GM12878 (cell line): ENCODE measurements at regions not wholly inside any gene's neighbourhood (a gene's known extent, or its start where the extent isn't known, plus 50 kb on each side); places are given as distances from the start of the nearest gene placed in this dataset.

Experiments used
- ATAC-seq: fragments of 200-7000 bp; cut with Tn5 transposase; 3 replicates; pipeline ENCODE4 v1.9.1; 2020; ENCODE audit warnings: mild to moderate bottlenecking, moderate library complexity
- BruUV-seq: library from RNA; stranded (reverse); fragments of 400-500 nt; replicated peaks from 2 replicates; lab custom pipeline; 2021; lab: Mats Ljungman, UMichigan
- CTCF ChIA-PET: fragments of 300-600 bp; sonication (Branson Sonifier 250); formaldehyde crosslinking; extraction: SDS; loops from one replicate; lab custom pipeline; 2021; ENCODE audit warnings: inconsistent platforms; lab: Yijun Ruan, JAX
- POLR2A ChIA-PET: fragments of 350-600 bp; formaldehyde crosslinking; extraction: SDS; loops from one replicate; lab custom pipeline; 2021; ENCODE audit warnings: inconsistent platforms; lab: Charles Lee
- RAD21 ChIA-PET: fragments of 300-600 bp; sonication (Branson Sonifier 250); formaldehyde crosslinking; loops from one replicate; lab custom pipeline; 2023; ENCODE audit warnings: antibody characterized with exemption; ENCODE audit not compliant: unreplicated experiment; lab: Charles Lee
- SMC1A ChIA-PET: fragments of 300-600 bp; sonication (Branson Sonifier 250); formaldehyde crosslinking; loops from one replicate; lab custom pipeline; 2023; ENCODE audit not compliant: unreplicated experiment, uncharacterized antibody; lab: Charles Lee
- DNase-seq: peaks from one replicate; pipeline ENCODE4 v3.0.0-alpha.2; 2011; ENCODE audit warnings: low read depth, low spot score
- FAIRE-seq: peaks from 3 replicates; lab custom pipeline; 2011; peaks lifted over from hg19 to GRCh38; lab: Jason Lieb, UNC
- H2AFZ ChIP-seq: 2 replicates; pipeline ENCODE4 v1.6.0; 2011; ENCODE audit warnings: low read depth, low read length, control low read depth; ENCODE audit not compliant: control insufficient read depth
- H3K27ac ChIP-seq: 2 replicates; pipeline ENCODE4 v1.5.1; 2011; ENCODE audit warnings: control low read depth; ENCODE audit not compliant: control insufficient read depth, insufficient read depth
- H3K27me3 ChIP-seq, 2 experiments: replicated peaks in 1 of 2; 2 replicates each; pipeline versions ENCODE4 v1.6.0 to v1.6.1; 2011; ENCODE audit warnings: low read length in 1 of 2; ENCODE audit not compliant: control insufficient read depth in 2 of 2, insufficient read depth in 2 of 2
- H3K36me3 ChIP-seq, 2 experiments: 2 replicates each; pipeline ENCODE4 v1.5.1; 2011; ENCODE audit warnings: low read length in 1 of 2; ENCODE audit not compliant: control insufficient read depth in 2 of 2, insufficient read depth in 2 of 2
- H3K4me1 ChIP-seq: 2 replicates; pipeline ENCODE4 v1.6.1; 2011; ENCODE audit warnings: mild to moderate bottlenecking, low read length, moderate library complexity, mixed read lengths; ENCODE audit not compliant: control insufficient read depth, insufficient read depth
- H3K4me2 ChIP-seq: 2 replicates; pipeline ENCODE4 v1.6.0; 2011; ENCODE audit warnings: control low read depth; ENCODE audit not compliant: control insufficient read depth, insufficient read depth
- H3K4me3 ChIP-seq: fragments of 200-600 bp; sonication (generic); 2 replicates; pipeline ENCODE4 v1.5.1; 2016
- H3K79me2 ChIP-seq: 2 replicates; pipeline ENCODE4 v1.6.0; 2011; ENCODE audit warnings: low read length; ENCODE audit not compliant: control insufficient read depth, insufficient read depth
- H3K9ac ChIP-seq: 2 replicates; pipeline ENCODE4 v1.8.0; 2011; ENCODE audit warnings: low read length, control low read depth, mixed read lengths; ENCODE audit not compliant: control insufficient read depth, insufficient read depth
- H3K9me3 ChIP-seq: replicated peaks from 3 replicates; pipeline ENCODE4 v1.5.1; 2011; ENCODE audit warnings: mild to moderate bottlenecking, low read length; ENCODE audit not compliant: control insufficient read depth, insufficient read depth
- H4K20me1 ChIP-seq: 2 replicates; pipeline ENCODE4 v1.6.0; 2011; ENCODE audit not compliant: control insufficient read depth, insufficient read depth
- ATF7 ChIP-seq: fragments of 450-650 bp; IDR thresholded peaks from 2 replicates; pipeline ENCODE4 v1.6.1; 2016; ENCODE audit warnings: low read depth, mild to moderate bottlenecking
- BHLHE40 ChIP-seq, 2 experiments: fragments of 450-650 bp in 1 of 2; IDR thresholded peaks; 2 replicates each; pipeline ENCODE4 v1.6.1; 2011 to 2017; ENCODE audit warnings: low read depth in 2 of 2, borderline replicate concordance in 1 of 2, improper control_type of control experiment in 1 of 2, low read length in 1 of 2, mild to moderate bottlenecking in 1 of 2
- ETV6 ChIP-seq, 2 experiments: fragments of 450-650 bp in 1 of 2; IDR thresholded peaks in 1 of 2; conservative IDR thresholded peaks in 1 of 2; 2 replicates each; pipeline ENCODE4 v1.6.1; 2014; ENCODE audit warnings: antibody characterized with exemption in 1 of 2, borderline replicate concordance in 1 of 2, low read depth in 1 of 2, mild to moderate bottlenecking in 1 of 2, moderate library complexity in 1 of 2
- GATAD2B ChIP-seq: fragments of 450-650 bp; conservative IDR thresholded peaks from 2 replicates; pipeline ENCODE4 v1.6.1; 2017; ENCODE audit warnings: low read depth, mild to moderate bottlenecking, moderate library complexity
- HDGF ChIP-seq: fragments of 450-650 bp; IDR thresholded peaks from 2 replicates; pipeline ENCODE4 v1.6.1; 2016; ENCODE audit warnings: antibody characterized with exemption
- IKZF2 ChIP-seq, 2 experiments: fragments of 450-650 bp; IDR thresholded peaks; 2 replicates each; pipeline ENCODE4 v1.6.1; 2017; ENCODE audit warnings: mild to moderate bottlenecking in 2 of 2, moderate library complexity in 2 of 2
- MEF2A ChIP-seq: IDR thresholded peaks from 2 replicates; pipeline ENCODE4 v1.6.1; 2011; ENCODE audit warnings: low read depth, mild to moderate bottlenecking, low read length, moderate library complexity; ENCODE audit not compliant: insufficient read depth
- MTA2 ChIP-seq: fragments of 450-650 bp; IDR thresholded peaks from 2 replicates; pipeline ENCODE4 v1.6.1; 2016; ENCODE audit warnings: low read depth, mild to moderate bottlenecking, moderate library complexity
- NFIC ChIP-seq: IDR thresholded peaks from 2 replicates; pipeline ENCODE4 v1.6.1; 2012; ENCODE audit warnings: low read depth, mild to moderate bottlenecking, inconsistent platforms, low read length, moderate library complexity
- RAD51 ChIP-seq: fragments of 450-650 bp; IDR thresholded peaks from 2 replicates; pipeline ENCODE4 v1.6.1; 2016; ENCODE audit warnings: moderate library complexity, mild to moderate bottlenecking, inconsistent platforms
- RELA ChIP-seq: fragments of 450-650 bp; IDR thresholded peaks from 2 replicates; pipeline ENCODE4 v1.8.0; 2014; ENCODE audit warnings: borderline replicate concordance; ENCODE audit not compliant: partially characterized antibody
- RUNX3 ChIP-seq: IDR thresholded peaks from 2 replicates; pipeline ENCODE4 v1.6.1; 2012; ENCODE audit warnings: low read length, inconsistent platforms
- SREBF2 ChIP-seq: IDR thresholded peaks from 2 replicates; pipeline ENCODE4 v1.6.1; 2012; ENCODE audit warnings: mild to moderate bottlenecking, low read length
- STAT1 ChIP-seq: fragments of 450-650 bp; conservative IDR thresholded peaks from 2 replicates; pipeline ENCODE4 v1.6.1; 2014; ENCODE audit warnings: antibody characterized with exemption, mild to moderate bottlenecking
- SUZ12 ChIP-seq: fragments of 200-600 bp; sonication (generic); IDR thresholded peaks from one replicate; pipeline ENCODE4 v1.6.1; 2018; ENCODE audit warnings: antibody characterized with exemption, mild to moderate bottlenecking; ENCODE audit not compliant: unreplicated experiment
- TAF1 ChIP-seq: IDR thresholded peaks from 2 replicates; pipeline ENCODE4 v1.6.1; 2011; ENCODE audit warnings: mild to moderate bottlenecking, low read depth, low read length, borderline replicate concordance
- ZNF207 ChIP-seq: fragments of 450-650 bp; IDR thresholded peaks from 2 replicates; pipeline ENCODE4 v1.6.1; 2014; ENCODE audit warnings: antibody characterized with exemption, mild to moderate bottlenecking, borderline replicate concordance
- ZNF384 ChIP-seq: IDR thresholded peaks from 2 replicates; pipeline ENCODE4 v1.6.1; 2012; ENCODE audit warnings: low read depth, mild to moderate bottlenecking, low read length, improper control_type of control experiment, borderline replicate concordance
- ZNF592 ChIP-seq: fragments of 450-650 bp; IDR thresholded peaks from 2 replicates; pipeline ENCODE4 v1.6.1; 2017; ENCODE audit warnings: mild to moderate bottlenecking, moderate library complexity
- WGBS: methylation state at CpG from one replicate; pipeline ENCODE4 v1.1.6; 2016; ENCODE audit warnings: low lambda C conversion rate; ENCODE audit not compliant: insufficient replicate concordance, insufficient coverage; ENCODE audit errors: missing lambda C conversion rate; 5-methylcytosine and 5-hydroxymethylcytosine counted together
- in situ Hi-C: fragments of 300-500 bp; cut with MboI; formaldehyde crosslinking; loops from 9 replicates; pipeline ENCODE4 v1.14.3; 2018; ENCODE audit warnings: mixed read lengths
- intact Hi-C: fragments of 100-400 bp; cut with micrococcal nuclease; formaldehyde crosslinking; loops from one replicate; pipeline ENCODE4 v1.14.2; 2022; ENCODE audit not compliant: unreplicated experiment

GRCh38 chr3:22319446-22319845 is 568.4 kb upstream of the ZNF385D start:
- H3K4me2 ChIP-seq = no peak overlapping the region
- no peaks in the 10 kb centered on the region for H3K79me2 ChIP-seq
- ATAC-seq = no peak
- in situ Hi-C loops = no loop called here
- H3K9me3 ChIP-seq = no peaks in the 10 kb centered on the region
- TF ChIP-seq ZNF592 (no peak), RELA (no peak), TAF1 (no peak), SREBF2 (no peak), RUNX3 (no peak), ZNF207 (no peak), GATAD2B (no peak), MTA2 (no peak), ATF7 (no peak), NFIC (no peak), HDGF (no peak), ETV6 (conservative IDR thresholded peaks at IDR 0.05 in 1 of 2, IDR thresholded peaks at IDR 0.05 in 1 of 2; ENCODE audit: borderline replicate concordance in 1 of 2, low read depth in 1 of 2) (no peak), ZNF384 (no peak), MEF2A (no peak), STAT1 (no peak), BHLHE40 (IDR thresholded peaks at IDR 0.05; ENCODE audit: borderline replicate concordance in 1 of 2, low read depth in 2 of 2, low read length in 1 of 2) (no peak), SUZ12 (no peak), IKZF2 (IDR thresholded peaks at IDR 0.05) (no peak), RAD51 (no peak)
- TF ChIP-seq, all 136 proteins: peak for 0
- no peaks in the 10 kb centered on the region for H3K36me3 ChIP-seq
- RAD21 ChIA-PET = no interaction called here
- SMC1A ChIA-PET = no interaction called here
- H2AFZ ChIP-seq = no peak overlapping the region
- no peak for FAIRE-seq
- WGBS = 0% methylated on average over 1 of the region's 1 CpG
- no peaks in the 10 kb centered on the region for H4K20me1 ChIP-seq
- no peak for DNase-seq
- no peaks in the 10 kb centered on the region for H3K4me1 ChIP-seq
- CTCF ChIA-PET = interaction anchor here (0.8 kb wide), 1 partner anchor 245 kb away, joined by 5 read pairs; no protein-coding TSS in a partner anchor
- no peak overlapping the region for H3K9ac ChIP-seq
- no TSS peak for BruUV-seq
- H3K27ac ChIP-seq = no peak overlapping the region
- intact Hi-C loops = no loop called here
- POLR2A ChIA-PET = no interaction called here
- no peak overlapping the region for H3K4me3 ChIP-seq
- no peaks in the 10 kb centered on the region for H3K27me3 ChIP-seq
